ENCODE measurements at regions not wholly inside any gene's neighbourhood (a gene's known extent, or its start where the extent isn't known, plus 50 kb on each side); places are given as distances from the start of the nearest gene placed in this dataset.

GRCh38 chr6:90434094-90434493, 137.5 kb upstream of the BACH2 start:
- DNase-seq = no peak

GRCh38 chr6:90432937-90433336, 136.3 kb upstream of the BACH2 start:
- no peak for DNase-seq

GRCh38 chr6:90432041-90432775, 135.6 kb upstream of the BACH2 start:
- DNase-seq = no peak

DNA sequence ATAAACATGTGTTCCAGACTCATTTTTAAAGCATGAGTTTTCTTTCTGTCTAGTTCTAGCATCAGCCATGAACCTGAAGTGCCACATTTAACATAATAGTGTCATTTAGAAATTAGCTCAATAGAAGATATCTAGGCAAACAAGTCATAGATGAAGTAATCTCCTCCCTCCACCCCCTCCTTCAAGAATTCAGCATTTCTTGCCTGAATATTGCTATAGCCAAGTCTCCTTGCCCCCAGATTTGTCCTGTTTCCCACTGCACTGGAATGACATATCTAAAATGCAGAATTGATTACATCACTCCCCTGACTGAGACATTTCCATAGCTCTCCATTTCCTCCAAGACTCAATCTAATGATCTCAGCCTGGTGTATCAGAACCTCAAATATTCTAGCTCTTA, 134.9 kb upstream of the BACH2 start:
- no peak for DNase-seq

DNA sequence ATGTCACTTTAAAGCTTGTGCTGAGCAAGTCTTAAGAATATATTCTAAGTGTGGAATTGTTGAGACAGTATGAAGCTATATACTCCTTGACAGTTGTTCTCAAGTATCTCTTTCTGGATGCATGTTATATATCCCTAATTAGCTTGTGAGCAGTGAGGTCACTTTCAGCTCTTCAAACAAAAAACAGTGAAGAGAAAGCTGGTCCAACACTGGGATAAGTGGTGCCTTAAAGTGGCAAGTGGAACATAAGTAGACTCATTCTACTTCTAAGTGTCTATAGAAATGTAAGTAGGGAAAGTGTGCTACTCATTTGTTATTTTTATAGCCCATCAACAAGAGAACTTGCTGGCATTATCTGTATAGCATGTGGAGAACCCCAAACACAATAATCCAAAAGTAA, 133.1 kb upstream of the BACH2 start:
- no peak for DNase-seq

DNA sequence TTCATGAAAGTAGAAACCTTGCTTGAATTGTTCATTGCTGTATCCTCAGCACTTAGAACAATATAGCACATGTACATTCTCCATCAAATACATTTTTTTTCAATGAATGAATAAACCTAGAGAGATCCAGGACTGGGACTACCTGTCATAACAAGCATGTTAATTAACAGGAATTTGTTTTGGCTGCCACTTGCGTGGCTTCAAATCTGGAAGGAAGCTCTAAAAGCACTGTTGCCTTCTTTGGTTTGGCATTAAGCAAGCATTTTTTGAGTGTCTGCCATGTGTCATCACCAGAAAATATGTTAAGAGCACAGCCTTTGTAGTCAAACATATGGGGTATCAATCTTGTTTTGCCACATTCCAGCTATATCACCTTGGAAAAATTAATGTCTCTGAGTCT, 131.9 kb upstream of the BACH2 start:
- DNase-seq = no peak

DNA sequence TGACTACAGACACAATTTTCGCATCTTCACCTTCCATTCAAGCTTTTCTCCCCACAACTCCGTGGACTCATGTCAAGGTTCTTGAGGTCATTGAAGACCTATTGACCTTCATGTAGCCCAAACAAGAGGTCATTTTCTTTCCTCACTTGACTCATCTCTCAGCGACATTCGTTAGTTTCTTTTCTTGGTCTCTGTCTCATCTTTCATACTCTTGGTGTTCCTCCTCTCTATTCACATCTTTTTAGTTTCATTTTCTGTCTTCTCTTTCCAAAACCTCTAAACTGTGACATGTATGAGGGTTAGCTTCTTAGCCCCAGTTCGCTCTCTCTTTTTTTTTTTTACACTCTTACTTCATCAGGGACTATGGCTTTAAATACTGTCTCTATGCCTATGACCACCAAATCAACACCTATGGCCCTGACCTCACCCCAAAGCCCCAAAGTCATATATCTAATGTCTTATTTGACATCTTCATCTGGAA, 128.6 kb upstream of the BACH2 start:
- DNase-seq = no peak

- DNase-seq = no peak
These were observed 127.9 kb upstream of the BACH2 start for GRCh38 chr6:90424580-90424979.

DNA sequence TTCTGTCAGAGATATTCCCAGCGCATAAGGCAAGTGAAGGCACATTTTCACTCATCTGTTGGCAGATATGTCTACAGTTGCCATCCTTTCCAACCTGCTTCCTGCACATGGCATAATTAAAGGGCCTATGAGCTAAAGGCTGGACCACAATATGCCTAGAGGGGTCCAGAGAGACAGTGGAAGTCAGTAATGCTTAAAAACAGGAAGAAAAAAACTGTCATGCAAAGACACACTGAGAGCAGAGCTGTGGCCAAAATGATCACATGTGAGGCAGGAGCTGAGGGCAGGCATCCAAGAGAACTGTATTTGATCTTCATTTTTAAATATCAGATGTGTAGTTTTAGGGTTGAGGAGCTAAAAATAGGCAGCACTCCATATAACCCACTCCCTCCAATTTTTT, 125.0 kb upstream of the BACH2 start:
- DNase-seq = no peak

DNA sequence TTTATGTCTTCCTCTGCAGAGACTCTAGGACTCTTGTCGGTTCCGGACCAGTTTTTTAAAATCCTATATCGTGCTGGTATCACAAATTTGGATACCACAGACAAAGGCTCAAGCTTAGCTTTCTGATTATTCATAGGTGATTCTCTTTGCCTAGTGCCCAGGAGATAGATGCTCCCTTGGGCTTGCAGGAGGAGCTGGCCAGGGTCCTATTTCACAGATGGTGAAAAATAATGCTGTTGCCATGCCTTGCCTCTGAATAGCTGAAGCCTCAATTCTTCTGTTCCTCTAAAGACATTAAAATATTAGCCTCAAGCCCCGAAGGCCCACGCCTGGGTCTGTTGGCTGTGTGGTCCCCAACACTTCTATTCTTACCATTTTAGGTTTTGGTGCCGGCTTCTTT, 123.9 kb upstream of the BACH2 start:
- no peak for DNase-seq

- no peak for DNase-seq
These were observed 120.7 kb upstream of the BACH2 start for GRCh38 chr6:90417385-90417784.

DNA sequence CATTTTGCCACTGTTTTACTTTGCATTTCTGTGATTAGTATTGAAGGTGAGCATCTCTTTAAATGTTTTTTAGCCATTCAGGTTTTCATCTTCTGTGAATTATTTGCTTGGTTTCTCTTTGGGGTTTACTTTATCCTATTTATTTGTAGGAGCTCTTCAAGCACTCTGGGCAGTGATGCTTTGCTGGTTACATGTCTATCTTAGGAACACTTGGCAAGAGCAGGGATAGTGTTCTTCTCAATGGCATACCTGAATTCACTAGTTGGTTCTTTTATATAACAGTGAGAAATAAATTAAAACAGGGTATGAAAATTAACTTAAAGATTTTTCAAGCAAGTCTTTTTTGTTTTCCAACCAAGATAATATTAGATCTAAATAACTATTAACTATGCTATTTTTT, 119.7 kb upstream of the BACH2 start:
- DNase-seq = no peak

DNA sequence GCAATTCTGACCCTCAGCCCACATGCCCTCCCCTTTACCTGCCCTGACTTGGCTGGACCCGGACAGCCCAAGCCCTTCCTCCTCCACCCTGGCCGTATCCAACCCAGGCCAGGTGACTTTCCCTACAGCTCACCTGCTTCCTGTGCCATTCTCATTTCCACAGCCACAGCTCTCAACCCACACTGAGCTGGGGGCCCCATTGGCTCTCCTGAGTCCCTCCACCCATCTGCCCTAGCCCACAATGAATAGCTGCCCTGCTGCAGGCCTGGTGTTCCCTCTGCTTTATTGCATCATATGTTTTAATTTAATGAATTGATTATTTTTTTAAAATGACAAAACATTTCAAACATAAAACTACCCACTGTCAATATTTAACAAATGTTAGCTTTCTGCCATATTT, 118.5 kb upstream of the BACH2 start:
- DNase-seq = no peak

- no peak for DNase-seq
These were observed 117.7 kb upstream of the BACH2 start for GRCh38 chr6:90414352-90414751.

DNA sequence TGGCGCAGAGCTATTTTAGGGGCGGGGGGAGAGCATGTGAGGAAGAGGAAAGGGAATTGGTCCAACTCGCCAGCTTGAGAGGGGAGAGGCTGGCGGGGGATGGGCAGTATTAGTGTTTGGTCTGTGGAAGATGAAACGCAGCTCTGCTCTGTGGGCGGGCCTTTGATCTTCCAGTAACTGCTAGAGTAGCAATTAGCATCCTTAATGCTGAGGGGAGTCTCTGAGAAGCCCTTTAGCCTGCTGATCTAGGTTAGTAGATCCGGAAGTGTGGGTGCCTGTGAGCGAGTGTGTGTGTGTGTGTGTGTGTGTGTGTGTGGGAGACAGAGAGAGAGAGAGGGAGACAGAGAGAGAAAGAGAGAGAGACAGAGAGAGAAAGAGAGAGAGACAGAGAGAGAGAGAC, 117.2 kb upstream of the BACH2 start:
- no peak for DNase-seq

- no peak for DNase-seq
These were observed 116.8 kb upstream of the BACH2 start for GRCh38 chr6:90413396-90413795.

GRCh38 chr6:90412538-90413369, 116.1 kb upstream of the BACH2 start:
- no peak for DNase-seq

GRCh38 chr6:90411292-90411781, 114.7 kb upstream of the BACH2 start:
- no peak for DNase-seq

- DNase-seq = no peak
These were observed 113.1 kb upstream of the BACH2 start for GRCh38 chr6:90409700-90410099.

DNA sequence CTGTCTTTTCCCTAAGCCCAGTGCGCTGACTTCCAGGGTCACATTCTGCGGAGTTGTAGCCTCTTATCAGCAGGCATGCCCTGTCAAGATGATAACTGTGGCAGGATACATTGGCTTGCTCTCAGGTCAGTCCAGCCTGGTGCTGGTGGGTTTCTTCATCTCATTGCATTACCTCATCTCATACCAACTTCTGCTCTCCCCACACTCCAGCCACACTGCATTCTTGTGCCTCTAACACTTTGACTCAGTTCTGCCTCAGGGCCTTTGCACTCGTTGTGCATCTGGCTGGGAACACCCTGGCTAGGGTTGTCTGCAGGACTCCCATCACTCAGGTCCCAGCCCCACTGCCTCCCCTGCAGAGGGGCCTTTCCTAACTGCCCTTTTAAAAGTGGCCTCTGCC, 110.3 kb upstream of the BACH2 start:
- DNase-seq = no peak

GRCh38 chr6:90406142-90406794, 109.6 kb upstream of the BACH2 start:
- no peak for DNase-seq

DNA sequence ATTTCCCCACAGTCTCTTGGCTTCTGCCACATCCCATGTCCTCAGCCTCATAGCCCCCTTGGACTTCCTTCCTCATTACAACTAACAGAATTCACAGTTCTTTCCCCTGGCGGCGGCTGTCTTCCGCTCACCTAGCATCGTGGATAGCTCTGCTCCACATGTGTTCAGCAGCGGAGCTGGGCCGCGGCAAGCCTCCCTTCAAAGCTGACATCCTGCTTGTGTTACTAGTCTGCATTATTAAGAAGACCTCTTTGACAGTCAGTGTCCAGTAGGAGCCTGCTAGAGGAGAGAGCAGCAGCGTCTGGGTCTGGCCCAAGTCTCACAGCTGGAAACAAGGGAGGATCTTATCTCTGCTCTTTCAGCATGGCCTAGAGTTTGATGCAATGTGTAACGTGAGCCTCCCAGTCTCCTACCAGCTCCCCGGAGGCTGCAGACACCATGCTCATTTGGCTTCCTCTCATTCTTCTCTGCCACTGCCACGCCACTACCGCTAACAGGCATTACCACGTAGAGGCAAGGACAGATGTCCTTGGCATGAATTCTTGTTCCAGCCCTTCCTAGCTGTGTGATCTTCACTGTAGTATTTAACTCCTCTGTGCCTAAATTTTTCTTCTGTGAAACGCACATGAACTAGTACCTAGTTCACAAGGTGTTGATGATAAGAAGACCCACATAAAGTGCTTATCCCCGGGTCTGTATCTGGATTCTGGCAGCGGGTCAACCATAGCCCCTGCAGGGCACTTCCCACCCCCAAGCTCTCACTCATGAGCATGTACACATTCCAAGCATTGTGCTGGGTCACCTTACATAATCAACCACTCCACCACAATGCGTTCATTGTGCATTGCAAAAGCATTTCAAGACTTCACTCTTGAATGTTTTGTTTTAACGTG, 107.1 kb upstream of the BACH2 start:
- DNase-seq = no peak

DNA sequence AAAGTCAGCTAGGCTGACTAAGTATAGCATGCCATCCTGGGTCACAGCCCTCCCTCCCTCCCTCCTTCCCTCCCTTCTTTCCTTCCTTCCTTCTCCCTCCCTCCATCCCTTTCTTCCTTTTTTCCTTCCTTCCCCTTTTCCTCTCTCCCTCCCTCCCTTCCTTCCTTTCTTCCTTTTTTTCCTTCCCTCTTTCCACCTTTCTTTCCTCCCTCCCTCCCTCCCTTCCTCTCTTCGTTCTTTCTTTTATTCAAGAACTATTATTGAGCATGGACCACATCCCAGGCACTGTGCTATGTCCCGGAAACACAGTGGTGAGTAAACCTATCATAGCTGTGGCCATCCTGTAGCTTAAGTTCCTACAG, 106.2 kb upstream of the BACH2 start:
- no peak for DNase-seq

Measured in NCI-H2081 (cell line).